ENCODE measurements at regions not wholly inside any gene's neighbourhood (a gene's known extent, or its start where the extent isn't known, plus 50 kb on each side); places are given as distances from the start of the nearest gene placed in this dataset.

DNA sequence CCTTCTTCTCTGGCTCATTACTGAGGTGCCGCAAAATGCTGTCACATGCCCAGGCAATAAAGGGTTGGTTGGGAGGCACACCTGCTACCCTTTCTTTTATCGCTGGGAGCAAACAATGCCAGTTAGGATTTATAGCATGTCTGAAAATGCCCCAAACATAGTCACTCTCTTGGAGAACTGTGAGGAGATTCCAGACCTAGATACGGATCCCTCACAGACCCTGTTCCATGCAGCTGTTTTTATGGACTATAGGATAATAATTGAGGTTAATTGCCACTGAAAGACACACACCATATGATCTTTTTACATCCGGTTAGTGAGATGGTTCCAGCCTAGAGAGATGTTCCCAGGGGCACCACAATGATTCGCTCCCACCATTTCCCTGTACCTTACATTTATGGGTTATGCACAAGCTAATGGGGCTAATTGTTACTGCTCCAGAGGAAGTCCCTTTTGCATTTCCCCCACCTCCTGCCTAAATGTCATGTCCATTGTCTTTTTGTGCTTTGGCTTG, 318.1 kb downstream of the PIK3R1 start:
- TF ChIP-seq, protein P1, sequence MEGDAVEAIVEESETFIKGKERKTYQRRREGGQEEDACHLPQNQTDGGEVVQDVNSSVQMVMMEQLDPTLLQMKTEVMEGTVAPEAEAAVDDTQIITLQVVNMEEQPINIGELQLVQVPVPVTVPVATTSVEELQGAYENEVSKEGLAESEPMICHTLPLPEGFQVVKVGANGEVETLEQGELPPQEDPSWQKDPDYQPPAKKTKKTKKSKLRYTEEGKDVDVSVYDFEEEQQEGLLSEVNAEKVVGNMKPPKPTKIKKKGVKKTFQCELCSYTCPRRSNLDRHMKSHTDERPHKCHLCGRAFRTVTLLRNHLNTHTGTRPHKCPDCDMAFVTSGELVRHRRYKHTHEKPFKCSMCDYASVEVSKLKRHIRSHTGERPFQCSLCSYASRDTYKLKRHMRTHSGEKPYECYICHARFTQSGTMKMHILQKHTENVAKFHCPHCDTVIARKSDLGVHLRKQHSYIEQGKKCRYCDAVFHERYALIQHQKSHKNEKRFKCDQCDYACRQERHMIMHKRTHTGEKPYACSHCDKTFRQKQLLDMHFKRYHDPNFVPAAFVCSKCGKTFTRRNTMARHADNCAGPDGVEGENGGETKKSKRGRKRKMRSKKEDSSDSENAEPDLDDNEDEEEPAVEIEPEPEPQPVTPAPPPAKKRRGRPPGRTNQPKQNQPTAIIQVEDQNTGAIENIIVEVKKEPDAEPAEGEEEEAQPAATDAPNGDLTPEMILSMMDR (IDR thresholded peaks at IDR 0.05; ENCODE audit: insufficient read depth, missing control alignments), result no peak
- DNase-seq (ENCODE audit: insufficient read length, low spot score) (no peak), FAIRE-seq (no peak)

- DNase-seq (ENCODE audit: insufficient read length, low spot score), result no peak
- no peak for FAIRE-seq
- TF ChIP-seq, protein P1 (IDR thresholded peaks at IDR 0.05; ENCODE audit: insufficient read depth, missing control alignments), result no peak
These were observed 318.8 kb downstream of the PIK3R1 start for GRCh38 chr5:68534131-68534940.

- DNase-seq (ENCODE audit: insufficient read length, low spot score) (no peak), FAIRE-seq (no peak)
- TF ChIP-seq, protein P1 (IDR thresholded peaks at IDR 0.05; ENCODE audit: insufficient read depth, missing control alignments), result no peak
These were observed 319.5 kb downstream of the PIK3R1 start for GRCh38 chr5:68534956-68535520.

DNA sequence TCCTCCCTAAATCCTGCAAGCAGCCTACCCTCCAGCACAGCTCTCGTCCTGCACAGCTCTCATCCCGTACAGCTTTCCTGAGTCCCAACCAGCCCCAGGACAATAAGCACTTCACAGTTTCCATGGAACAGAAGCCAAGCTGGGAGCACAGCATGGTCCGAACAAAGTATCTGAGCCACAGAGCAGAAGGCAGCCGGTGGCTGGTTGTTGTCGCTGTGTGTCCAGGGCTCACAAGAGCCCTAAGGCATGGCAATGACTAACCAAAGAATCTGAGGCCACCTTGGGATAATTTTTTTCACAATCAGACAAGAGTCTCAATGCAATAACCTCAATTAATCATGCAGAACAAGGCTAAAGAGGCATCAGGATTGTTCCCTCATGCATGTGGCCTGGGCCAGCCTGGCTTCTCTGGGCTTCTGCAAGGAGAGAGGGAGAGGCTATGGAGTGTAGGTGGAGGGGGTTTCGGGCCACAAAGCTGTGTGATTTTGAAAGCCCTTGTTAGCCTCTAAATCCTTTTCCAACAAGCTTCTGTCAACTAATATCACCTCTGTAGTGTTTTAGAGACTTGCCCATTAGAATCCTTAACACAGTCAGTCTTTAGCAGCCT, 323.4 kb downstream of the PIK3R1 start:
- DNase-seq (ENCODE audit: insufficient read length, low spot score) (no peak), FAIRE-seq (no peak)
- TF ChIP-seq, protein P1 (IDR thresholded peaks at IDR 0.05; ENCODE audit: insufficient read depth, missing control alignments), result no peak

- FAIRE-seq (no peak), DNase-seq (ENCODE audit: insufficient read length, low spot score) (no peak)
- TF ChIP-seq, protein P1 (IDR thresholded peaks at IDR 0.05; ENCODE audit: insufficient read depth, missing control alignments), result no peak
These were observed 325.4 kb downstream of the PIK3R1 start for GRCh38 chr5:68540798-68541590.

- FAIRE-seq (no peak), DNase-seq (ENCODE audit: insufficient read length, low spot score) (no peak)
- TF ChIP-seq, protein P1 (IDR thresholded peaks at IDR 0.05; ENCODE audit: insufficient read depth, missing control alignments), result no peak
These were observed 326.7 kb downstream of the PIK3R1 start for GRCh38 chr5:68542207-68542606.

Measured in D721Med (cell line).